ENCODE measurements at regions not wholly inside any gene's neighbourhood (a gene's known extent, or its start where the extent isn't known, plus 50 kb on each side); places are given as distances from the start of the nearest gene placed in this dataset.

- TF ChIP-seq TAF1 (IDR thresholded peaks at IDR 0.05; ENCODE audit: low read depth), result no peak
- TF ChIP-seq CTCF (IDR thresholded peaks at IDR 0.05; ENCODE audit: poor library complexity, severe bottlenecking), result no peak
- TF ChIP-seq MXI1 (conservative IDR thresholded peaks at IDR 0.05; ENCODE audit: poor library complexity, severe bottlenecking), result no peak
Measured at GRCh38 chr6:44504301-44504791, 116.8 kb downstream of the CDC5L start.

All from neural cell (in vitro differentiated cells).